Erythroblast (primary cell): ENCODE measurements at regions not wholly inside any gene's neighbourhood (a gene's known extent, or its start where the extent isn't known, plus 50 kb on each side); places are given as distances from the start of the nearest gene placed in this dataset.

Experiments
- GATA1 ChIP-seq: IDR thresholded peaks from 2 replicates; pipeline ENCODE4 v1.6.1; 2011; ENCODE audit warnings: low read depth, mild to moderate bottlenecking, control low read depth, low read length, moderate library complexity
- POLR2A ChIP-seq: IDR thresholded peaks from 2 replicates; pipeline ENCODE4 v1.6.1; 2011; ENCODE audit warnings: mild to moderate bottlenecking, low read length

- TF ChIP-seq POLR2A: no peak
- TF ChIP-seq GATA1: no peak
Measured at GRCh38 chr6:21335591-21335990, 258.0 kb upstream of the SOX4 start.
